ENCODE measurements at regions not wholly inside any gene's neighbourhood (a gene's known extent, or its start where the extent isn't known, plus 50 kb on each side); places are given as distances from the start of the nearest gene placed in this dataset.

DNA sequence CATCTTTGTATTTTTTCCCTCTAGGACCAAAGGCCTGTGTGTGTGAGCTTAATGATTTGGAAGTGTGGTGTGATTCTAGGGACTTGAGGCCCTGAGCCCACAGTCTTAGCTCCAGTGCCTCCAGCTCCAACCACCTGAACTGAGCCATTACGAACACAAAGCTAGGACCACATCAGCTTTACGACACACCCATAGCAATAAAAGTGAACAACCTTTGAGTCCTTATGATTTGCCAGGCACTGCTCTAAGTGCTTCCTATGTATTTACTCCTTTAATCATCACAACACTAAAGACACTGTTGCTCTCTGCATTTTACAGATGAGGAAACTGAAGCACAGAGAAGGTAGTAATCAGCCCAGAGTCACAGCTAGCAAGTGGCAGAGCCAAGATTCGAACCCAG, 126.4 kb downstream of the EHF start:
- TF ChIP-seq POLR2AphosphoS5 (IDR thresholded peaks at IDR 0.05; ENCODE audit: low read depth, low read length) (no peak), TAF1 (IDR thresholded peaks at IDR 0.05; ENCODE audit: borderline replicate concordance, insufficient read depth, low read length) (no peak), FOXP2 (optimal IDR thresholded peaks at IDR 0.05; ENCODE audit: borderline replicate concordance, extremely low read depth, extremely low read length, insufficient read depth) (no peak), SIN3A (IDR thresholded peaks at IDR 0.05; ENCODE audit: borderline replicate concordance, insufficient read depth, low read length) (no peak)
- TF ChIP-seq, protein P1, sequence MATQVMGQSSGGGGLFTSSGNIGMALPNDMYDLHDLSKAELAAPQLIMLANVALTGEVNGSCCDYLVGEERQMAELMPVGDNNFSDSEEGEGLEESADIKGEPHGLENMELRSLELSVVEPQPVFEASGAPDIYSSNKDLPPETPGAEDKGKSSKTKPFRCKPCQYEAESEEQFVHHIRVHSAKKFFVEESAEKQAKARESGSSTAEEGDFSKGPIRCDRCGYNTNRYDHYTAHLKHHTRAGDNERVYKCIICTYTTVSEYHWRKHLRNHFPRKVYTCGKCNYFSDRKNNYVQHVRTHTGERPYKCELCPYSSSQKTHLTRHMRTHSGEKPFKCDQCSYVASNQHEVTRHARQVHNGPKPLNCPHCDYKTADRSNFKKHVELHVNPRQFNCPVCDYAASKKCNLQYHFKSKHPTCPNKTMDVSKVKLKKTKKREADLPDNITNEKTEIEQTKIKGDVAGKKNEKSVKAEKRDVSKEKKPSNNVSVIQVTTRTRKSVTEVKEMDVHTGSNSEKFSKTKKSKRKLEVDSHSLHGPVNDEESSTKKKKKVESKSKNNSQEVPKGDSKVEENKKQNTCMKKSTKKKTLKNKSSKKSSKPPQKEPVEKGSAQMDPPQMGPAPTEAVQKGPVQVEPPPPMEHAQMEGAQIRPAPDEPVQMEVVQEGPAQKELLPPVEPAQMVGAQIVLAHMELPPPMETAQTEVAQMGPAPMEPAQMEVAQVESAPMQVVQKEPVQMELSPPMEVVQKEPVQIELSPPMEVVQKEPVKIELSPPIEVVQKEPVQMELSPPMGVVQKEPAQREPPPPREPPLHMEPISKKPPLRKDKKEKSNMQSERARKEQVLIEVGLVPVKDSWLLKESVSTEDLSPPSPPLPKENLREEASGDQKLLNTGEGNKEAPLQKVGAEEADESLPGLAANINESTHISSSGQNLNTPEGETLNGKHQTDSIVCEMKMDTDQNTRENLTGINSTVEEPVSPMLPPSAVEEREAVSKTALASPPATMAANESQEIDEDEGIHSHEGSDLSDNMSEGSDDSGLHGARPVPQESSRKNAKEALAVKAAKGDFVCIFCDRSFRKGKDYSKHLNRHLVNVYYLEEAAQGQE (IDR thresholded peaks at IDR 0.05; ENCODE audit: insufficient read depth in 1 of 2, low read depth in 2 of 2, low read length in 2 of 2), result no peak

DNA sequence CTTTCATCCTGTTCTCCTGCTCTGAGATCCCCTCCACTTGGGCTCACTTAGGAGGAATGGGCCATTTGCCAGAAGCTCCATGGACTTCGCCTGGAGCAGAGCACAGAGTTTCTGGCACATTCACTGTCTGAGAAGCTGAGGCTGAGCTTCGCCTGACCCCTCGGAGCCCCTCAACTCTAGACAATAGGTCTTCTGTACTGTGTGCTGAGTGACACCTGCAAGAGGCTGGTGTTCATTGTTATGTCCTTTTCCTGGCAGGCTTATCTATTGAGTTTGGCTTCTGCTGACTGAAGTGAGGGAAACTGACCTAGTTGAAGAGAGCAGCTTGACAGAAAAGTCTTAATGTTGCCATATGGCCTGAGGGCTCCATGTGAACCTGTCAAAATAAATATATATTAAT, 124.3 kb downstream of the EHF start:
- TF ChIP-seq POLR2AphosphoS5 (IDR thresholded peaks at IDR 0.05; ENCODE audit: low read depth, low read length) (no peak), TAF1 (IDR thresholded peaks at IDR 0.05; ENCODE audit: borderline replicate concordance, insufficient read depth, low read length) (no peak), SIN3A (IDR thresholded peaks at IDR 0.05; ENCODE audit: borderline replicate concordance, insufficient read depth, low read length) (no peak), FOXP2 (optimal IDR thresholded peaks at IDR 0.05; ENCODE audit: borderline replicate concordance, extremely low read depth, extremely low read length, insufficient read depth) (no peak)
- TF ChIP-seq, protein P1 (IDR thresholded peaks at IDR 0.05; ENCODE audit: insufficient read depth in 1 of 2, low read depth in 2 of 2, low read length in 2 of 2), result no peak

GRCh38 chr11:34744511-34744910, 123.6 kb downstream of the EHF start:
- TF ChIP-seq, protein P1 (IDR thresholded peaks at IDR 0.05; ENCODE audit: insufficient read depth in 1 of 2, low read depth in 2 of 2, low read length in 2 of 2), result no peak
- no peak for TF ChIP-seq POLR2AphosphoS5 (IDR thresholded peaks at IDR 0.05; ENCODE audit: low read depth, low read length)
- TF ChIP-seq SIN3A (IDR thresholded peaks at IDR 0.05; ENCODE audit: borderline replicate concordance, insufficient read depth, low read length), result no peak
- no peak for TF ChIP-seq FOXP2 (optimal IDR thresholded peaks at IDR 0.05; ENCODE audit: borderline replicate concordance, extremely low read depth, extremely low read length, insufficient read depth)
- TF ChIP-seq TAF1 (IDR thresholded peaks at IDR 0.05; ENCODE audit: borderline replicate concordance, insufficient read depth, low read length), result no peak

DNA sequence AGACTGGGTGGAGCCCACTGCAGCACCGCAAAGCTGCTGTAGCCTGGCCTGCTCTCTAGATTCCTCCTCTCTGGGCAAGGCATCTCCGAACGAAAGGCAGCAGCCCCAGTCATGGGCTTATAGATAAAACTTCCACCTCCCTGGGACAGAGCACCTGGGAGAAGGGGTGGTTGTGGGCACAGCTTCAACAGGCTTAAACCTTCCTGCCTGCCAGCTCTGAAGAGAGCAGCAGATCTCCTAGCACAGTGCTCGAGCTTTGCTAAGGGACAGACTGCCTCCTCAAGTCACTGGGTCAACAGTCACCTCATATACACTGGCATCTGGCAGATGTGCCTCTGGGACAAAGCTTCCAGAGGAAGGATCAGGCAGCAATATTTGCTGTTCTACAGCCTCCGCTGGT, 117.3 kb downstream of the EHF start:
- TF ChIP-seq, protein P1 (IDR thresholded peaks at IDR 0.05; ENCODE audit: insufficient read depth in 1 of 2, low read depth in 2 of 2, low read length in 2 of 2), result no peak
- TF ChIP-seq FOXP2 (optimal IDR thresholded peaks at IDR 0.05; ENCODE audit: borderline replicate concordance, extremely low read depth, extremely low read length, insufficient read depth), result no peak
- no peak for TF ChIP-seq SIN3A (IDR thresholded peaks at IDR 0.05; ENCODE audit: borderline replicate concordance, insufficient read depth, low read length)
- TF ChIP-seq TAF1 (IDR thresholded peaks at IDR 0.05; ENCODE audit: borderline replicate concordance, insufficient read depth, low read length), result no peak
- TF ChIP-seq POLR2AphosphoS5 (IDR thresholded peaks at IDR 0.05; ENCODE audit: low read depth, low read length), result no peak

DNA sequence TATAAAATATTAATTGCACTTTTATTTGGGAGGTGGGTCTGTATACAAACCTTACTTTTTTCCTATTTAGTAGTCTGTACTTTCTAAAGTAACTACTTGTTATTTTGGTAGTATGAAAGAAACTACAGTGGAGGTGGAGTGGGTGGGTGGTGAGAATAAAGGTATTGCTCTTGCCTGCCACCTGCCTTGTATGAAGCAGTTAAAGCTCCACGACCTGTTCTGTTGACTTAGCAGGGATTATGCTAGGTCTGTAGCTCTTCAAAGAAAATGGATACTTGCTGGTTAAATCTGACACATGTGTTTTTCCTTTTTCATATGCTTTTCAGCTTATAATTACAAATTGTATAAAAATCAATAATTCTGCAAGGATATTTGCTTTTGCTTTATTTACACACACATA, 111.9 kb downstream of the EHF start:
- TF ChIP-seq, protein P1 (IDR thresholded peaks at IDR 0.05; ENCODE audit: insufficient read depth in 1 of 2, low read depth in 2 of 2, low read length in 2 of 2), result no peak
- no peak for TF ChIP-seq POLR2AphosphoS5 (IDR thresholded peaks at IDR 0.05; ENCODE audit: low read depth, low read length)
- TF ChIP-seq SIN3A (IDR thresholded peaks at IDR 0.05; ENCODE audit: borderline replicate concordance, insufficient read depth, low read length), result no peak
- TF ChIP-seq TAF1 (IDR thresholded peaks at IDR 0.05; ENCODE audit: borderline replicate concordance, insufficient read depth, low read length), result no peak
- TF ChIP-seq FOXP2 (optimal IDR thresholded peaks at IDR 0.05; ENCODE audit: borderline replicate concordance, extremely low read depth, extremely low read length, insufficient read depth), result no peak
